HG02870 (cell line): ENCODE measurements at regions not wholly inside any gene's neighbourhood (a gene's known extent, or its start where the extent isn't known, plus 50 kb on each side); places are given as distances from the start of the nearest gene placed in this dataset.
"Not testable (repeated sequence)": the region's sequence is repeated elsewhere in the genome, so short reads cannot be mapped to it uniquely, and the experiment has no call there.

Experiments used
- ATAC-seq: cut with Tn5 transposase; IDR thresholded peaks from one replicate; pipeline ENCODE4 v1.9.1; 2021; ENCODE audit warnings: mild to moderate bottlenecking, moderate library complexity; ENCODE audit not compliant: unreplicated experiment

DNA sequence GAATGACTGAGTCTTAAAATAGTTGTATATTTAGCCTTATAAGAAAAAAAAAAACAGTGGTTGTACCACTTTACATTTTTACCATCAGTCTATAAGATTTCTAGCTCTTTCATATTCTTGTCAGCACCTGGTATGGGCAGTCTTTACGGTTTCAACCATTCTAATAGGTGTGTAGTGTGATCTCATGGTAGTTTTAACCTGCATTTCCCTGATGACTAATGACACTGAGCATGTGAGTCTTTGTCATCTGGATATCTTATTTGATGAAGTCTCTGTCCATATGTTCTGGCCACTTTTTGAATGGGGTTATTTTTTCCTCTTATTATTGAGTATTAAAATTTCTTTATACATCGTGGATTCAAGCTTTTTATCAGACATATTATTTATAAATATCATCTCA, 365.3 kb upstream of the IGFBP3 start:
- ATAC-seq, result no peak

DNA sequence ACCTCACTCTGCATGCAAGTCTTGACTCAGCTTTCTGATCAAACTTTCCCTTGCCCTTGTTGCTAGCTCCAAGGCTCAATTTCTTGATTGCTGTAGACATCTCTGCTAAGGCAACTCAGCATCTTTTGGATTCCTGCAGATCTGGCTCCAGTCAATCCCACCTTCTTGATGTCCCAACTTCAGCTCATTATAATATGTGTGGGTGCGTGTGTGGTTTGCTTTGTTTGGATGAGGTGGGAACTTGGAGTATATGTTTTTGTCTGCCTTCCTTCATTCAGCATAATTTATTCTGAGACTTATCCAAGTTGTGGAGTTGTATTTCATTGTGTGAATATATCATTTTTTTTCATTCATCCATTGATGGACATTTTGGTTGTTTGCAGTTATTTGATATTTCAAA, 364.8 kb upstream of the IGFBP3 start:
- no peak for ATAC-seq

DNA sequence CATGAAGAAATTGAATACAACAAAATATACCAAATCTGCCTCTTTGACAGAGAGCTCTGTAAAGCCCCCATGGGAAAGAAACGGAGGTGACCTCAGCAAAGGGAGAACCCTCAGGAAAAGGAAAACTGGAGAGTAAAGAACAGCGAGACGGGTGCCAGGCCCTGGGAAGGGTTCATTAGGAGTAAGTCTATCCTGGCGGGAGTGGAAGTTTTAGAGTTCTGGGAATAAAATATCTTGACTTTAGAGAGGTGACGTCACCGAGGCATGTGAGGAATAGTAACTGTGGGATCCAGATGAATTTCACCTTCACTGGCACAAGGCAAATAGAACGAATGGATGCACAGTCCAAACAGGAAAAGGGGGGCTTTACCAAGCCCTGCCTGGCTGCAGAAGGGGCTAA, 362.8 kb upstream of the IGFBP3 start:
- no peak for ATAC-seq

GRCh38 chr7:46282155-46282554, 361.1 kb upstream of the IGFBP3 start:
- no peak for ATAC-seq

GRCh38 chr7:46281071-46281470, 360.0 kb upstream of the IGFBP3 start:
- no peak for ATAC-seq

GRCh38 chr7:46279290-46279689, 358.2 kb upstream of the IGFBP3 start:
- ATAC-seq, result no peak

GRCh38 chr7:46264646-46265045, 343.6 kb upstream of the IGFBP3 start:
- no peak for ATAC-seq

GRCh38 chr7:46261638-46262037, 340.6 kb upstream of the IGFBP3 start:
- ATAC-seq, result not testable (repeated sequence)

DNA sequence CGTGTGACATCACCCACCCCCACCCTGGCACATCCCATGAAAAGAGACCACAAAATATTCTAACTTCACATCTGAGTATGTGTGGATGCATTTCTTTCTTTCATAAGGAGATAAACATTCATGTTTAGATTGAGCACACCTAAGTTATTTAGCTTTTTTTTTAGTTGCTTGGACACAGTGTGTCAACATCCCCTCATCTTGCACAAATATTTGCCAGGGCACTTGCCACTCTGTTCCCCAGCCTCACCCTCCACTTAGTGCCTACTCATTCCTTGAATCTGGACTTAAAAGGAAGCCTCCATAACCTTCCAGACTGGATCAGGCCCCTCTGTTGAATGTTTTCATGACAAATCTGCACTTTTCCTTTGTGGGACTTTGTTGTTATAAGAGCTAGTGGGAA, 338.9 kb upstream of the IGFBP3 start:
- no peak for ATAC-seq

DNA sequence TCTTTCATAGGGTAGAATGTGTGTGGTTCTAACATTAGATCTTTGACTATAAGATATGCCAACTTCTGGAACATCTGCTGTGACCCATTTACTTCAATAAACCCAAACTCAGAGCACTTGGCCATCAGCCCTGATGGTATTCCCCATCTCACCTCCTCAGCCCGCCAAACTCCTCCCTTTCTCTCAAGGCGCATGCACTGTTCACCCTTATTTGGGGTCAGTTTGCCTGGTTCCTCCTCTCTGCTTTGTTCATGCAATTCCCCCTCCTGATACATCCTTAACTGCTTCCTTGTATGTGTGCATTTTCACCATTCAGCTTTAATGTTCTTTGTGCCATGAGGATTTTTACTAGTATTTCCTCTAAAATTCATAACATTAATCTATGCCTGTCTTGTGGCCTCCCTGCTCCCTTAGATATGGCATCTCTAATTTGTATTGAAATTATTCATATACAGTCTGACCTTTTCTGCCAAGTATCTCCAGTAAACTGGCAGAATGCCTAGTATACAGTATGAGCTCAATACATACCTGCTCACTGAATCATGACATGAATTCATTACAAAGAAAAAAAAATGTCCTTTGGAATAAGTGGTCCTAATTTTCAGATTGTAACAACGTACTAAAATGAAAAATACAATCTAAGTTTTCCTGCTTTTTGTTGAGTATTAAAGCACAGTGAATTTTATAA, 336.8 kb upstream of the IGFBP3 start:
- ATAC-seq, result no peak

DNA sequence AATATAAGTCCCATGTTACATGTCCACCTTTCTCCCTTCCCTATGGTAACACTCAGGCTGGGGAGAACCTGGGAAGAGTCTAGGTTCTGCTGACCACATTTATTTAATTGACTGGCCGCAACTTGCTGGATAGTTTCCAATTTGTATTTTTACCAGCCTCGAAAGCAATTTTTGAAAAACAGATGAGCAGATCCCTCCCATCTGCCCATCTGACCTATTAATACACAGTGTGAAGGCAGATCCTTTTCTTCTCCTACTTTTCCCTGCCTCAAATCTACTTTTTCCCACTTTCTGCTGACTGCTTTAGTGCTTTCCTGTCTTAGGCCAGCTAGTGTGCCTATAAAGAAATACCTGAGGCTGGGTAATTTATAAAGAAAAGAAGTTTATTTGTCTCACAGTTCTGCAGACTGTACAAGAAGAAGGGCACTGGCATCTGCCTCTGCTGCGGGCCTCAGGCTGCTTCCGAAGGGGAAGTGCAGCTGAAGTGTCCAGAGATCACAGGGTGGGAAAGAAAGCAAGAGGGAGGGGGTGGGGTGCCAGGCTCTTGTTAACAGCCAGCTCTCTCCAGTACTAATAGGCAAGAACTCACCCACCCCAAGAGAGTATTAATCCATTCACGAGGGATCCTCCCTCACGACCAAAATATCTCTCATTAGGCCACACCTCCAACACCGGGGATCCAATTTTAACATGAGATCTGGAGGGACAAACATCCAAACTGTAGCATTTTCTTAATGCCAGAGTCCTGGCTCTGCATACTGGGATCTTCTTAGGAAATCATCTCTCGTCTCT, 336.0 kb upstream of the IGFBP3 start:
- no peak for ATAC-seq

- no peak for ATAC-seq
Observed at GRCh38 chr7:46253520-46253919, 332.4 kb upstream of the IGFBP3 start.

DNA sequence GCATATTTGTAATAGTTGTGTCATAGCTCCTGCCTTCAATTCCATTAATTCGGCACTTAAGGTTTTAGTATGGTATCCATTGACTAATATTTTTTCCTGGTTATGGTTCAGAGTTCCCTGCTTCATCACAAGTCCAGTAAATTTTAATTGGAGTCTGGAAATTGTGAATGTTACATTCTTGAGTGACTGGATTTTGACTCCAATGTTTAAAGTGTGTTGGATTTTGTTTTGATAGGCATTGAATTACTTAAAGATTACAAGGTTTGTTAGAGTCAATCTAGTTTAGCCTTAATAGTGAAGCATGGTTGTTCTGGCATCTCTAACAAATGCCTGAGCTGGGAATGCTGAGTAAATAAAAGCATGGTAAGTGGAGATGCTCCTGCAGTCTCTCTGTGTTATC, 326.6 kb upstream of the IGFBP3 start:
- no peak for ATAC-seq

GRCh38 chr7:46245586-46246111, 324.6 kb upstream of the IGFBP3 start:
- ATAC-seq, result no peak

- no peak for ATAC-seq
Observed at GRCh38 chr7:46244757-46245156, 323.7 kb upstream of the IGFBP3 start.

DNA sequence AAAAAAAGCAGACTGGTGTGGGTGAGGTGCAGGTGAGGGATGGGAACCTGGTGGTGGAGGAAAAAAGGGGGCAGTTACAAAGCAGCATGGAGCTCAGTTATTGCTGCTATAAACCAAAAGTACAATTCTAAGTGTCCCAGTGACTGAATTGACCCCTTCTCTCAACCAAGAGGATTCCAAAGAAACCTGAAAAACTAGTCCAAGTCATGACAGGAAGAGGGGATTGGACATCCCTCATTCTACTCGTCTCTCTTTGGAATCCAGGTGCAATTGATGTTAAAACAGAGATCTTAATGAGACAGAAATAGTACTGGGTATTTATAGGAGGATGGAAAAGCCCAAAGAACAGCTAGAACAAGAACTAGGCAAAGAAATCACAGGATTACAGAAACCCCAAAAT, 322.3 kb upstream of the IGFBP3 start:
- no peak for ATAC-seq

DNA sequence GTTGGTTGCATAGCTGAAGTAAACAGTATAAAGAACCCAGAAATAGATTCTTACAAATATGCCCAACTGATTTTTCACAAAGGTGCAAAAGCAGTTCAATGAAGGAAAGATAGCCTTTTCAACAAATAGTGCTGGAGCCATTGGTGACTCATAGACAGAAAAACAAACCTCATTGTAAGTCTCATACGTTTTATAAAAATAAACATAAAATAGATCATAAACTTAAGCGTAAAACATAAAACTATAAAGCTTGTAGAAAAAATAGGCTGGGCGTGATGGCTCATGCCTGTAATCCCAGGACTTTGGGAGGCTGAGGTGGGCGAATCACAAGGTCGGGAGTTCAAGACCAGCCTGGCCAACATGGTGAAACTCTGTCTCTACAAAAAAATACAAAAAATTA, 318.8 kb upstream of the IGFBP3 start:
- ATAC-seq, result no peak

- ATAC-seq, result no peak
Observed at GRCh38 chr7:46237466-46237865, 316.4 kb upstream of the IGFBP3 start.

GRCh38 chr7:46233585-46234329, 312.7 kb upstream of the IGFBP3 start:
- no peak for ATAC-seq

GRCh38 chr7:46230990-46231305, 309.9 kb upstream of the IGFBP3 start:
- no peak for ATAC-seq

DNA sequence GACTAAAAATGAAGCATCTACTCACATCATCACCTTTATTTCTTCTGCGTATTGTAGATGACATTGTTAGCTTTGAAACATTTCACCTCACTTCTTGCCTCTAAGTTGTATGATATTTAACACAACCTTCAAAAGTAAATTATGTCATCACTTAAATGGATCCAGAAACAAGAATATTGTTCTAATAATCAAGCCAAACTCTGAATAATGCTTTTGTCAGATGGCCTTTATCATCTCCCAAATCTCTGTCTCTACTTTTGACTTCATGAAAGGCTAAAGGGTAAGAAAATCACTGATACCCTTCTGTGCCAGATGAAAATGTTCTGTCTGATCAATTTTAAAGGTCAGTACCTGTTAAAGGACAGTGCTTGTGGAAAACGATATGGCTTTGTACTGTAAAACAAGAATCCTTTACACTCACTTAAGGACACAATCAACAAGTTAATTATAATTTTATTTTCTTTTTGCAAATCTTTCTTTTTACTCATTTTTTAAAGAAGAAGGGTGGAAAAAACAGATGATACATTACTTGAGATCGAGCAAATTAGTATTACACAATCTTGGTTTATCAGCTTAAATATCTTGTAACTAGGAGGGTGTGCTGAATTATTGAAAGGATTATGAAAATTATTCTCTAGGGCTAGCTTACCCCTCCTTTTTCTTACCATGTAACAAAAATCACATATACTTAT, 309.4 kb upstream of the IGFBP3 start:
- ATAC-seq, result no peak
